H1 (cell line): ENCODE measurements at regions not wholly inside any gene's neighbourhood (a gene's known extent, or its start where the extent isn't known, plus 50 kb on each side); places are given as distances from the start of the nearest gene placed in this dataset.

Experiments
- CTCF ChIA-PET: fragments of 300-600 bp; sonication (Branson Sonifier 250); formaldehyde crosslinking; loops from one replicate; lab custom pipeline; 2021; ENCODE audit not compliant: partially characterized antibody; lab: Charles Lee
- POLR2A ChIA-PET: fragments of 300-600 bp; sonication (Branson Sonifier 250); formaldehyde crosslinking; loops from one replicate; lab custom pipeline; 2021; ENCODE audit warnings: inconsistent platforms; ENCODE audit not compliant: partially characterized antibody; lab: Charles Lee
- DNase-seq, 2 experiments: peaks; one replicate each; pipeline versions ENCODE4 v3.0.0 to v3.0.0-alpha.2; 2010 to 2022; ENCODE audit warnings: low spot score in 2 of 2, low read depth in 1 of 2, mixed read lengths in 1 of 2
- FAIRE-seq: peaks from 2 replicates; lab custom pipeline; 2011; peaks lifted over from hg19 to GRCh38; lab: Jason Lieb, UNC
- H2AFZ ChIP-seq: 2 replicates; pipeline ENCODE4 v1.8.1; 2012; ENCODE audit warnings: low read length, inconsistent platforms
- H2AK5ac ChIP-seq: 2 replicates; pipeline ENCODE4 v1.6.1; 2013; ENCODE audit warnings: low read depth, low read length
- H2BK120ac ChIP-seq: replicated peaks from 2 replicates; pipeline ENCODE3; 2013; ENCODE audit warnings: low read depth, low read length, inconsistent platforms
- H2BK12ac ChIP-seq: 2 replicates; pipeline ENCODE4 v1.6.1; 2013; ENCODE audit warnings: low read depth, low read length
- H2BK15ac ChIP-seq: 2 replicates; pipeline ENCODE4 v1.6.1; 2013; ENCODE audit warnings: low read length
- H2BK20ac ChIP-seq: 2 replicates; pipeline ENCODE4 v1.6.1; 2013; ENCODE audit warnings: low read length
- H2BK5ac ChIP-seq: 2 replicates; pipeline ENCODE4 v1.6.1; 2013; ENCODE audit warnings: low read depth, low read length
- H3K14ac ChIP-seq: 2 replicates; pipeline ENCODE4 v1.6.1; 2013; ENCODE audit warnings: inconsistent platforms; ENCODE audit not compliant: insufficient read length
- H3K18ac ChIP-seq: 2 replicates; pipeline ENCODE4 v1.6.1; 2013; ENCODE audit warnings: low read length; ENCODE audit errors: extremely low read depth
- H3K23ac ChIP-seq: 2 replicates; pipeline ENCODE4 v1.6.1; 2013; ENCODE audit warnings: inconsistent platforms; ENCODE audit not compliant: insufficient read length
- H3K23me2 ChIP-seq: 2 replicates; pipeline ENCODE4 v1.6.1; 2013; ENCODE audit warnings: low read depth, low read length
- H3K27ac ChIP-seq: 2 replicates; pipeline ENCODE4 v1.6.1; 2011; ENCODE audit warnings: low read depth, low read length, inconsistent platforms
- H3K27me3 ChIP-seq, 4 experiments: replicated peaks in 1 of 4; 1 replicate in 1 of 4; 2 replicates in 3 of 4; pipeline versions ENCODE4 v1.6.1 to v1.8.1; 2011 to 2013; ENCODE audit warnings: low read length in 3 of 4, mild to moderate bottlenecking in 3 of 4, inconsistent platforms in 2 of 4, mixed read lengths in 2 of 4, moderate library complexity in 1 of 4; ENCODE audit not compliant: control insufficient read depth in 3 of 4, insufficient read depth in 3 of 4; ENCODE audit errors: extremely low read depth in 1 of 4
- H3K36me3 ChIP-seq, 4 experiments: 2 replicates each; pipeline versions ENCODE4 v1.6.1 to v1.8.1; 2011 to 2013; ENCODE audit warnings: mild to moderate bottlenecking in 4 of 4, low read length in 3 of 4, moderate library complexity in 2 of 4, control low read depth in 1 of 4, inconsistent platforms in 1 of 4; ENCODE audit not compliant: insufficient read depth in 4 of 4, control insufficient read depth in 2 of 4
- H3K4ac ChIP-seq: replicated peaks from 2 replicates; pipeline ENCODE3; 2013; ENCODE audit warnings: low read length, low read depth, mixed read lengths, inconsistent platforms; ENCODE audit not compliant: insufficient read length
- H3K4me1 ChIP-seq, 4 experiments: replicated peaks in 1 of 4; 1 replicate in 1 of 4; 2 replicates in 3 of 4; pipeline versions ENCODE4 v1.6.1 to v1.8.1; 2011 to 2013; ENCODE audit warnings: low read length in 3 of 4, inconsistent platforms in 2 of 4, mixed read lengths in 1 of 4; ENCODE audit not compliant: insufficient read depth in 4 of 4, control insufficient read depth in 3 of 4
- H3K4me2 ChIP-seq, 2 experiments: 2 replicates each; pipeline versions ENCODE4 v1.6.1 to v1.8.1; 2011 to 2013; ENCODE audit warnings: low read depth in 2 of 2, low read length in 2 of 2, control low read depth in 1 of 2, inconsistent platforms in 1 of 2, mild to moderate bottlenecking in 1 of 2; ENCODE audit not compliant: insufficient read depth in 1 of 2
- H3K4me3 ChIP-seq, 4 experiments: fragments of 200-600, 300-600 bp in 1 of 4; sonication (generic), shearing (Covaris generic), sonication (Bioruptor Twin) in 1 of 4; 2 replicates each; pipeline versions ENCODE4 v1.5.1 to v1.8.1; 2011 to 2016; ENCODE audit warnings: low read length in 4 of 4, low read depth in 3 of 4, control low read depth in 2 of 4, inconsistent platforms in 2 of 4, mild to moderate bottlenecking in 2 of 4, mixed read lengths in 1 of 4, moderate library complexity in 1 of 4; ENCODE audit not compliant: insufficient read depth in 2 of 4; ENCODE audit errors: extremely low read depth in 1 of 4
- H3K56ac ChIP-seq: replicated peaks from 2 replicates; pipeline ENCODE3; 2013; ENCODE audit warnings: low read depth, mild to moderate bottlenecking, mixed read lengths, low read length, inconsistent platforms; ENCODE audit not compliant: insufficient read length
- H3K79me1 ChIP-seq: 2 replicates; pipeline ENCODE4 v1.6.1; 2013; ENCODE audit warnings: low read depth, low read length, control low read depth
- H3K79me2 ChIP-seq, 2 experiments: 2 replicates each; pipeline versions ENCODE4 v1.6.1 to v1.8.1; 2012 to 2013; ENCODE audit warnings: low read length in 2 of 2, mild to moderate bottlenecking in 2 of 2, inconsistent platforms in 1 of 2; ENCODE audit not compliant: insufficient read depth in 2 of 2, control insufficient read depth in 1 of 2
- H3K9ac ChIP-seq, 4 experiments: replicated peaks in 1 of 4; 1 replicate in 1 of 4; 2 replicates in 3 of 4; pipeline versions ENCODE4 v1.6.1 to v1.8.1; 2011 to 2013; ENCODE audit warnings: low read depth in 3 of 4, low read length in 3 of 4, control low read depth in 2 of 4, mild to moderate bottlenecking in 2 of 4, moderate library complexity in 2 of 4, inconsistent platforms in 1 of 4; ENCODE audit errors: extremely low read depth in 1 of 4
- H3K9me3 ChIP-seq, 2 experiments: 2 replicates each; pipeline versions ENCODE4 v1.6.1 to v1.8.1; 2012 to 2013; ENCODE audit warnings: mild to moderate bottlenecking in 2 of 2, moderate library complexity in 2 of 2, control low read depth in 1 of 2, inconsistent platforms in 1 of 2, low read depth in 1 of 2, low read length in 1 of 2, mixed read lengths in 1 of 2; ENCODE audit not compliant: insufficient read depth in 2 of 2
- H4K20me1 ChIP-seq, 2 experiments: replicated peaks in 1 of 2; 2 replicates each; pipeline versions ENCODE3 to v1.8.1; 2011 to 2013; ENCODE audit warnings: inconsistent platforms in 2 of 2, low read length in 2 of 2, mild to moderate bottlenecking in 1 of 2; ENCODE audit not compliant: insufficient read depth in 2 of 2, control insufficient read depth in 1 of 2
- H4K5ac ChIP-seq: 2 replicates; pipeline ENCODE4 v1.6.1; 2013; ENCODE audit warnings: low read length, low read depth, mixed read lengths, inconsistent platforms; ENCODE audit not compliant: insufficient read length
- H4K8ac ChIP-seq: 2 replicates; pipeline ENCODE4 v1.8.0; 2013; ENCODE audit warnings: mild to moderate bottlenecking, moderate library complexity, low read length, inconsistent platforms; ENCODE audit not compliant: insufficient read depth; ENCODE audit errors: extremely low read depth
- H4K91ac ChIP-seq: replicated peaks from 2 replicates; pipeline ENCODE3; 2013; ENCODE audit warnings: low read length, mixed read lengths, inconsistent platforms; ENCODE audit not compliant: insufficient read length
- ATF2 ChIP-seq: IDR thresholded peaks from 2 replicates; pipeline ENCODE4 v1.6.1; 2012; ENCODE audit warnings: low read length, inconsistent platforms
- KDM4A ChIP-seq: IDR thresholded peaks from one replicate; pipeline ENCODE4 v1.7.1; 2012; ENCODE audit warnings: low read depth, mild to moderate bottlenecking, moderate library complexity, low read length, inconsistent platforms; ENCODE audit not compliant: severe bottlenecking
- KDM5A ChIP-seq: fragments of 200-600 bp; IDR thresholded peaks from 2 replicates; pipeline ENCODE4 v1.7.1; 2012; ENCODE audit warnings: mild to moderate bottlenecking, low read length, inconsistent platforms, mixed read lengths
- MAX ChIP-seq: IDR thresholded peaks from 2 replicates; pipeline ENCODE4 v1.6.1; 2012; ENCODE audit warnings: inconsistent platforms

GRCh38 chr5:118069452-118069851, 918.9 kb downstream of the DTWD2 start:
- Histone ChIP-seq H3K4ac (no peak overlapping the region), H2BK120ac (no peak overlapping the region), H2BK20ac (no peak overlapping the region), H3K9me3 (no peaks in the 10 kb centered on the region), H3K27ac (no peak overlapping the region), H2BK15ac (no peak overlapping the region), H3K4me2 (no peak overlapping the region), H3K4me3 (no peak overlapping the region), H4K20me1 (no peaks in the 10 kb centered on the region), H3K18ac (no peak overlapping the region), H2AFZ (no peak overlapping the region), H2BK12ac (no peak overlapping the region), H3K23me2 (no peaks in the 10 kb centered on the region), H4K5ac (no peak overlapping the region), H3K27me3 (peaks cover 0 to 2% (median 0%) of the 10 kb centered on the region in 4 experiments; a peak in 1 of 7 replicates), H2AK5ac (no peak overlapping the region), H4K8ac (no peak overlapping the region), H3K9ac (no peak overlapping the region), H3K4me1 (no peaks in the 10 kb centered on the region), H3K23ac (no peak overlapping the region), H3K14ac (no peak overlapping the region), H3K79me2 (no peaks in the 10 kb centered on the region), H3K56ac (no peak overlapping the region), H3K36me3 (no peaks in the 10 kb centered on the region), H2BK5ac (no peak overlapping the region), H3K79me1 (no peaks in the 10 kb centered on the region), H4K91ac (no peak overlapping the region)
- FAIRE-seq, result no peak
- TF ChIP-seq MAX, result no peak
- TF ChIP-seq KDM4A, result no peak
- no peak for TF ChIP-seq KDM5A
- no peak for TF ChIP-seq ATF2
- ChIA-PET POLR2A (no interaction called here), CTCF (interaction anchor here (1.8 kb wide), 1 partner anchor 541 kb away, joined by 8 read pairs; no protein-coding TSS in a partner anchor)
- no peak for DNase-seq
